NCI-H128 (cell line): ENCODE measurements at regions not wholly inside any gene's neighbourhood (a gene's known extent, or its start where the extent isn't known, plus 50 kb on each side); places are given as distances from the start of the nearest gene placed in this dataset.

Experiments
- DNase-seq: peaks from one replicate; lab custom pipeline; 2025; ENCODE audit not compliant: unreplicated experiment; lab: John Stamatoyannopoulos, UW

DNA sequence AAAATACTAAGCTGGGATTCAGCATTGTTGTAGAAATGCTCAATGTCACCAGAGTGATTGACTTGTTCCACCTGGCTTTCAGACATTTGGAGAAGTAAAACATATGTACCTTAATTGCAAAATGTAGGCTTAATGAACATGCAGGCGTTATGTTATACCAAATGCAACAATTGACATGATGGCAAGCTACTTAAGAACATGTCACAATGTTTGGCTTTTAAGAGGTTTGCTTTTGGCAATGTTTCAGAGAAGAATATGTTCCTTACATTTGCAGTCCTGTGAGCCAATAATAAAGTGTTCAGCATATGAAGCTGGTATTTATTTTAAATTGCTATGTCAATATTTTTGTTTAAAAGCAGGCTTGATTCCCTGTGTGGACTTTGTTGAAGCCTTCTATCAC is 111.7 kb upstream of the NUDT12 start:
- DNase-seq = peak; percentile 76

DNA sequence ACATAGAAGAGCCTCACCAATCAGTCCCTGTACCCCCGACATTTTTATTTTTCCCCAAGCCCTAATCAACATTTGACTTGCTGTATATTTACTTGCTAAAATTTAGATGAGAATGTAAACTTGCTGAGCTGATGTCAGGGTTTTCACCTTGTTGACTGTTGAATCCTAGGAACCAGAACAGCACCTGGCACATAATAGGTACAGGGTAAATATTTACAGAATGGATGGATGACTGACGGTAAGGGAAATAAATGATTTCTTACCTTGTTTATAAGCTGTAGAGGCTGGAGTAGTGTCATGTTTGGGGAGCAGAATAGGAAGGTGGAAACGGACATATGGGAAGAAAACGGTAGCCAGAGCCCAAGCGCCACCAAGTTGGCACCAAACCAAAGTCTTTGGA is 107.0 kb upstream of the NUDT12 start:
- DNase-seq = peak; percentile 41

DNA sequence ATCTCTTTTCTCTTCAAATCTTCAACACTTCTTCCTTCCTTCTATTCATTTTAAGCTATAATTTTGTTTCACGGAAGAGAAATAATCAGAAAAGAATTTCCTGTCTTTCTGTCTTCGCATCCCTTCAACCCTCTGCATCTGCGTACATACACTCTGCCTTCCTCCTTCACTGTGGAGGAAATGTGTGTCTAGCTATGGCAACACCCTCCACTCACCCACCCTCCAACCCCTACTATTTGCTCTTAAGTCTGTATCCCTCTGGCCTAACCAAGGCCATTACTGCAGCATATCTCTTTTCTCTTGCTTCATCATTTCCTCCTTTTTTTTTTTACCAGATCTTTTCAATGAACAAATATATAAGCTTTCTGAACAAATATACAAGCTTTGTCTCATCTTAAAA is 105.7 kb upstream of the NUDT12 start:
- no peak for DNase-seq

DNA sequence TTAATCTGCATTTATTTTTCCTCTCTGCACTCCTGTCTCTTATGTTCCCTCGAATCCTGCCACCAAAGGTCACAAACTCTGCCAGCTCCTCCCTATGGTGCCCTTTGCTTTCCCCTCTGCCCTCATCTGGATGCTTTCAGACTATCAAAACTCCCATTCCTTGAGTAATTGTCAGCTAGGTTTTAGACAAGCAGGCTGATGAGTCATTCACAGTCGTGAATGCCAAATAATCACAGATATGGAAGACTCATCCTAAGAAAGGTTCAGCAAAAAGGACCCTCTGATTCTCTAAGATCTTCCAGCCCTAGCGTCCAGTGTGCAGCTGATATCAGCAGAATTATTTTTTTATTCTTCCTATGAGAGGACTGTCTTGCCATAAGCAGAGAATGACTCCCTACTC is 104.5 kb upstream of the NUDT12 start:
- DNase-seq = no peak

DNA sequence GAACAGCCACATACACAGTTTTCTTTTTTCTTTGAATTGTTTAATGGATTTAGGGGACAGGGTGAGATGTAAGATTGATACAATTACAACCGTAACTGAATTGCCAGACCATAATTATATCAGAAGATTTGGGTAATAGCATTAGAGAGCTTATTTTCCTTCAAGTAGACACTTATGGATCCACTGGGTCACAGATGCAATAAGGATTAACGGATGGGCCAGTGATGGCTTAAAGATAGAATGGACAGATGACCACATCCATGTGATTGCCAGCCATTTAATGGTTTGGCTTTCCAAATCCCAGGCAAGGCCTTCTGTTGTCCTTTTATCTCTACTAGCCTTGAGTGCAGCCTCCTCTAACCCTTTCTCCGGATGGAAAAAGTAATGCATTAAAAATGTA is 94.7 kb upstream of the NUDT12 start:
- DNase-seq = no peak

DNA sequence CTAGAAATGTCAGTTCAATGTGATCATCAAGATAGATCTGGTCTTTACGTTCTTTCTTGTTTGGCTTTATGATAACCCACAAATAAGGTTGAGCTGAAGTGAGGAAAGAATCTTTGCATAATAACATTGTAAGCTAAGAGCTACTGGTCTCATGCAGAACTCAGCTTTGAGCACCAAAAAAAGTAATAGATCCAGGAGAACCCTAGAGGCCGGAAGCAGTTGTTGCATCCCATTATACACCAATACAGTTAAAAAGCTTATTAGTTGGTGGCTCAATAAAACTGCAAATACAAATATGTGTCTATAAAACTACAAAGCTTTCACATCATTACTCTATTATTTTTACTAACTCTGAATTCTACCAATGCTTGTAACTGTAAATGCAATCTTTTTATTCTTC is 85.5 kb upstream of the NUDT12 start:
- DNase-seq = no peak

DNA sequence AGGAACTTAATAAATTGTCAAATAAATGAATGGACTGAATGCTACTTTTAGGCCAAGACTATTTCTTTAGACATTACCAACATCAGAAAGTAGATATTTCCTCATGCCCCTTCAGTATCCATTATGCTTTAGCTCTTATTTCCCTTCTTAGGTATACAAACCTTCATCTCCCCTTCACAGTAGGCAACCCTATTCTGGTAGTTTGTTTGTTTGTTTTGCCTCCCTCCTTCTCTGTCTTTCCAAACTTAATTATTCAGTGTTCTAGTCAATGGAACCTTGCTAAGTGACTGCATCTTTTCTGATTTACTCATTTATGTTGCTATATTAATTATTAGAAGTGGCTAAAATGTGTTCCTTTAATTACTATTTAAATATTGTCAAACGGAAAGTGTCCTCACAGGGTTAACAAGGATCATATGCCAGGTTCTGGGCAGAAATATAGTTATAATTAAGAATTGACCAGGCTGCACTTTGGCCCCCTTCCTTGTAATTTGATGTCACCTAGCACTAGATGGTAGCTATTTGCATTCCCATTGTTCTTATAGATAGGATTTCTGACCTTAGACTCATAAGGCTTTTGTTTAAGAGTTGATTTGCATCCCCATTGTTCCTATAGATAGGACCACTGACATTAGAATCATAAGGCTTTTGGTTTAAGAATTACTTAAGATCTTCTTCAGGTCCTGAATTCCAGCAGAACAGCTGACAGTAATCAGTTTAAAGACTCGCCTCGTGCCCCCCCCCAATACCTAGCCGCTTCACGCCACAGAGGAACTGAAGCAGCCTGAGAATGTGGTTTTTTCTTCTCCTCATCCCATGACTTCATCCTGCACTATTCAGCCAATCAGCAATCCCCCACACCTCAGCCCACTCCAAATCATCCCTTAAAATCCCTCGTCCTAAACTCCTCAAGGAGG is 84.4 kb upstream of the NUDT12 start:
- DNase-seq = no peak

DNA sequence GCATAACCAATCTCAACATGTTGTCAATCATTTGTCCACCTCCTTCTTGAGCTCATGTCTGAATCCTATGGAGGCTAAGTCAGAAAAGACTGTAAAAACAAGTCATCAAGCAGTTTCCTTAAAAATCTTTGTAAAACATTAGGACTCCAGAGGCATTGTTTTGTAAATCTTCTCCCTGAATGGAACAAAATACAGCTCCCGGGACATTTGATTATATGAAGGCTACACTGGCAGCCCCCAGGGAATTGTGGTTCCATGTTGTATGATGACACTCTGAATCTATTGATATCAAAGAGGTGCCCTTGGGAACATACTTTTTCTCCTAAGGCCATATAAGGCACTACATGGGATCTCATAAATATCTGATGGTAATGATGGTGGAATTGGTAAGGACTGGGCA is 83.2 kb upstream of the NUDT12 start:
- DNase-seq = no peak

DNA sequence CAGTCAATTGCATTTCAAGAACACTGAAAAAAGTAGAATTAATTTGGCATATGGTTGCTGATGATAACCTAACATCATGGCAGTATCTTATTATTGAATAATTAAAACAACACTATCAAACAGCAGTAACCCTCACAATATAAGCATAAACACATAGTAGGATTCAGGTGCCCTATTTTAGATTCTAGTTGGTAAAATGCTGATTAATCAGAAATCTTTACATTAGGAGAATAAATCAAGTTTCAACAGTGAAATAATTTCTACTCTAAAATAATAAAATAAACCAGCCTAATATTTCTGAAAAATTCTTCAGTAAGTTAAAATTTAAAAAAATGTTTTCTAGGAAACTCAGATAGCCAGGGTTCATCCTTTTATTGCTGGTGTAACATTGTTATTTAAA is 76.4 kb upstream of the NUDT12 start:
- no peak for DNase-seq

DNA sequence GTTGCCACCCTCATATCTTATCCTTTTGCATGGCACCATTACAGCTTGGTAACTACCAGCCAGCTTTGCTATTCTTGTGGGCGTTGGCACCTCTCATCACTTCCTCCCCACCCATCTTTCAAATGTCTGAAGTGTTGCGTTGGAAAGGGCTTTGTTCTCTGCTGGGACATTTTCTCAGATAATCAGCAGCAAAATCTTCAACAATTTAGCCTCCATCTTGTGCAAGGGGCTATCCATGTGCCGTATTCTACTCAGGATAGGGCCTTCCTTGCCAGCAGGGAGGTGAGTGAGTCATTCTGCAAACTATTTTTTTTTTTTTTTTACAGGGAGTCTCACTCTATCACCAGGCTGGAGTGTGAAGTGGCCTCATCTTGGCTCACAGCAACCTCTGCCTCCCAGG is 62.1 kb upstream of the NUDT12 start:
- no peak for DNase-seq

DNA sequence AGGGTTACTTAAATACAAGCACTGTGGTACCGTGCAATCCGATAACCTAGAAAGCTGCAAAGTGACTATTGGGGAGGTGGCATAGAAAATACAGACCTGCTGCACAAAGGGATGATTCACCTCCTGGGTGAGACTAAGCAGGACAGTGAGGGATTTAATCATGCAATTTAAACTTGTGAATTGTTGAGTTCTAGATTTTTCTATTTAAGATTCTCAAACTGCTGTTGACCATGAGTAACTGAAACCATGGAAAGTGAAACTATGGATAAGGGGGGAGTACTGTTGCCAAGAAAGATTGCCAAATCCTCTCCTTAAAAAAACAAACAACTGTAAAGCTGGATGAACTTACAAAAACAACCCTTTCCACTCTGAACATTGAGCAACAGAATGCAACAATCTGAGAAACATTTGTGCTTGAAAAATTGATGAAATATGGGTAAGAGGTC is 61.5 kb upstream of the NUDT12 start:
- DNase-seq = no peak

DNA sequence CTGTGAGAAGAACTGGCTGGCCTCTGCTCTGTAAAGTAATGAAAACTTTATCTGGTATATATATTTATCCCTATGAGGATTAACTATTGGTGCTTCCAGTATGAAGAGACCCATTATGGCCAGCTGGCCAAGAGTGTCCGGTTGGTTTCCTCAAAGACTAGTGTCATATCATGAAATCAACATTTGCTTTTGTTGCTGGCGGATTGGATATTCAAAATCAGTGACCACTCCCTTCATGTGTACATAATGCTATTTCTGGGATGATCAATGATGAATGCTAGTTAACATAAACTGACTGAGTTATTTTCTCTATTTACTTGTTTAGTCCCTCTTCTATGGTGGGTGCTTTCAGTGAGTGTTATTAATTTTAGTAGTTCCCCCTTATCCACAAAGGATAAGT is 60.8 kb upstream of the NUDT12 start:
- no peak for DNase-seq

DNA sequence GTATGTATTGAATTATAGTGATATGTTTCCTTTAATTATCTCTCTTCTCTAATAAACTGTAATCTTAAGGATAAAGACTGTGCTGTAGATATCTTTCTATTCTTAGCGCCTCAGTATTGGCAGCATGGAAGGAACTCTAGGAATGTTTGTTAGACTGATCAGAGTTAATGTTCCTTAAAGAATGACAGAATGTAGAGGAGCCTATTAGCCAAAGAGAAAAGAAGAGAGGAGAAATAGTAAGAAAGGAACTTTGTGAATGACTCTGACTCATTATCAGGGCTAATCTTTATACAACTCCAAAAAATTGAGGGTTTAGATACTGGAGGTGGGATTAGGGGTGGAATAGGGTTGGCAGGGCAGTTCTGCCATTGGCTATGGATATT is 59.0 kb upstream of the NUDT12 start:
- DNase-seq = no peak

DNA sequence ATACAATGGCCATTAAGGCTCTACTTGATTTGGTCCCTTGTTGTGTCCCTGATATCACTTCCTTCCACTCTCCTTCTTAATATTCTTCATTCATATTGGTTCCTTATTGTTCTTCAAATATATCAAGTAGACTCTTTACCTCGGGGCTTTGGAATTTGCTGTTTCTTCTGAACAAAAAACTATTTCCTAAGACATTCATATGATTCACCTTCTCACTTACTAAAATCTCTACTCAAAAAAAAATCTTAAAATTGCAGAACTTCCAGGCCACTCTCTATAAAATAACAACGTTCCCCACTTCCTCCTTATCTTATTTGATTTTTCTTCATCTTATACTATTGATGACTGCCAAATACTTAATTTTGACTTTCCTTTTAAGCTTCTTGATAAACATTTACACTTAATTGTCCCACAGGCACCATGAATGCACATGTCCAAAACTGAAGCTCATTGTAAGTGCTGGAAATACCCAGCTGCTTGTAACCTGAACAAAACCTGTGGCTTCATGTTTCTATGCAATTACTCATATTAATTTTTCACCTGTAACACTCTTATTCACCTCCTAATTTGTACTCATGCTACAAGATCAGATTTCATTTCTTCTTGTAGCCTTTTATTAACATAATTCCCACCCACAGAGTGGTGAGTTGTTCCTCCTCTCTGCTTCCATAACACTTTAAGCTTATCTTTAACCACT is 58.4 kb upstream of the NUDT12 start:
- no peak for DNase-seq

DNA sequence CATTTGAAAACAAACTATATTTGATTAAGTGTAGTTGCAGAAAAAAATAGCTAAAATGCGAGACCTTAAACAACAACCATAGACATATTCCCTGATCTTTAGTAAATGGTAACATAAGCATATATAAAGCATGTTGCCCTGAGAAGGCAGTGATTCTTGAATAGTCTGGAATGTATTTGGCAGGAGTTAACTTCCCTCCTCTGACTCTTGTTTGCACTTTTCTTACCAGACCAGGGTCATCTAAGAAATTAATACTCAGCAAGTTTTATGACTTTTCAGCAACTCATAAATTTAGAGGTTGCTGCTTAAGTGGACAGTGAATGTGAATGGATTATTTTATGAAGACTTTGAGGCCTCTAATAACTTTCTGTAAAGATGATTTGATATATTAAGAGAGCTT is 55.3 kb upstream of the NUDT12 start:
- no peak for DNase-seq

DNA sequence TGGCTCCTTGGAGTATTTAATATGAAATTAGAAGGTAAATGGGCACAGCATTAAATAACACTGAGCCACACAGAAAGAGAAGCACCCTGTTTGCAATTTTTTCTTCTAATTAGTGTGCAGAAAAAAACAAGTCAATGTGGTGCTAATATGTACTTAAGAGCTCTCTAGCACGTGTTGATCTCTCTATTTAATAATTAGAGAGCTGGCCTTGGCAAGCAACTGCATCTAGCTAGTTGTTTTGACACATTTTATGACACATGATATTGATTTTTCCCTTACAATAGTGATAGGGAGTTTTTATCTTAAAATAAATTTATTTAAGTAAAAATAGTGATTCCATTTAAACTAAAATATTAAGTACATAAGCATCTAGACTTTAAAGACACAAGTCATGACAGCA is 54.5 kb upstream of the NUDT12 start:
- no peak for DNase-seq

DNA sequence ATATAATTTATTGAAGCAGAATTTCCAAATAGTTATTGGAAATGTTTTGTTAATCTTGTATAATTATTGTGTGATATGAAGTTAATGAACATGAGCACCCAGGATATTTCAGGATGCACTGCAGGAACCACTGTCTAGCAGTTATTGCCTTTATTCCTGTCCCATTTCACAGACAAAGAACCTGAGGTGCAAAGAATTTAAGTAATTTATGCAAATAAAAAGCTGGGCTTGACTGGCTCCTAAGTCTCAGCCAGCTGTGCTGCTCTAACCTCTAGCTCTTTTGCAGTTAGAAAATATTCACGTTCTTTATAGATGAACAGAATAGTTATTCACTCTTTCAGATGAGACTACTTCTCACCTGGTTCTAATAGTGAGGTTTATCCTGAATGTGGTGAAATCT is 50.0 kb upstream of the NUDT12 start:
- no peak for DNase-seq
